ENCODE measurements at regions not wholly inside any gene's neighbourhood (a gene's known extent, or its start where the extent isn't known, plus 50 kb on each side); places are given as distances from the start of the nearest gene placed in this dataset.

GRCh38 chr16:47877166-47877565, 278.6 kb downstream of the ABCC12 start:
- Histone ChIP-seq H3K4me1 (ENCODE audit: insufficient read depth, low read length) (no peaks in the 10 kb centered on the region), H3K27me3 (ENCODE audit: control insufficient read depth in 1 of 2, insufficient read depth in 2 of 2, low read length in 2 of 2) (no peaks in the 10 kb centered on the region), H2AFZ (ENCODE audit: low read length) (no peak overlapping the region), H3K79me2 (ENCODE audit: insufficient read depth, low read length) (no peaks in the 10 kb centered on the region), H4K20me1 (ENCODE audit: insufficient read depth, low read length) (no peaks in the 10 kb centered on the region), H3K9ac (ENCODE audit: insufficient read depth, low read depth, low read length) (no peak overlapping the region), H3K36me3 (replicated peaks in 1 of 2; ENCODE audit: control insufficient read depth in 1 of 2, insufficient read depth in 2 of 2, low read length in 2 of 2) (no peaks in the 10 kb centered on the region), H3K9me3 (ENCODE audit: low read length) (no peaks in the 10 kb centered on the region), H3K4me2 (ENCODE audit: low read depth, low read length) (no peak overlapping the region), H3K27ac (ENCODE audit: extremely low read length, insufficient read depth, low read length) (no peak overlapping the region), H3K4me3 (replicated peaks in 1 of 3; ENCODE audit: insufficient read depth in 1 of 3, low read depth in 2 of 3, low read length in 3 of 3) (no peak overlapping the region)
- no peak for TF ChIP-seq ZFP90 (CRISPR knock-in tag; IDR thresholded peaks at IDR 0.05; ENCODE audit: borderline replicate concordance)
- TF ChIP-seq ZNF547 (CRISPR knock-in tag; IDR thresholded peaks at IDR 0.05): no peak
- no peak for TF ChIP-seq TEAD3 (CRISPR knock-in tag; optimal IDR thresholded peaks at IDR 0.05; ENCODE audit: borderline replicate concordance)
- TF ChIP-seq, protein P1, sequence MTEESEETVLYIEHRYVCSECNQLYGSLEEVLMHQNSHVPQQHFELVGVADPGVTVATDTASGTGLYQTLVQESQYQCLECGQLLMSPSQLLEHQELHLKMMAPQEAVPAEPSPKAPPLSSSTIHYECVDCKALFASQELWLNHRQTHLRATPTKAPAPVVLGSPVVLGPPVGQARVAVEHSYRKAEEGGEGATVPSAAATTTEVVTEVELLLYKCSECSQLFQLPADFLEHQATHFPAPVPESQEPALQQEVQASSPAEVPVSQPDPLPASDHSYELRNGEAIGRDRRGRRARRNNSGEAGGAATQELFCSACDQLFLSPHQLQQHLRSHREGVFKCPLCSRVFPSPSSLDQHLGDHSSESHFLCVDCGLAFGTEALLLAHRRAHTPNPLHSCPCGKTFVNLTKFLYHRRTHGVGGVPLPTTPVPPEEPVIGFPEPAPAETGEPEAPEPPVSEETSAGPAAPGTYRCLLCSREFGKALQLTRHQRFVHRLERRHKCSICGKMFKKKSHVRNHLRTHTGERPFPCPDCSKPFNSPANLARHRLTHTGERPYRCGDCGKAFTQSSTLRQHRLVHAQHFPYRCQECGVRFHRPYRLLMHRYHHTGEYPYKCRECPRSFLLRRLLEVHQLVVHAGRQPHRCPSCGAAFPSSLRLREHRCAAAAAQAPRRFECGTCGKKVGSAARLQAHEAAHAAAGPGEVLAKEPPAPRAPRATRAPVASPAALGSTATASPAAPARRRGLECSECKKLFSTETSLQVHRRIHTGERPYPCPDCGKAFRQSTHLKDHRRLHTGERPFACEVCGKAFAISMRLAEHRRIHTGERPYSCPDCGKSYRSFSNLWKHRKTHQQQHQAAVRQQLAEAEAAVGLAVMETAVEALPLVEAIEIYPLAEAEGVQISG (CRISPR knock-in tag; IDR thresholded peaks at IDR 0.05): no peak
- TF ChIP-seq, protein P2, sequence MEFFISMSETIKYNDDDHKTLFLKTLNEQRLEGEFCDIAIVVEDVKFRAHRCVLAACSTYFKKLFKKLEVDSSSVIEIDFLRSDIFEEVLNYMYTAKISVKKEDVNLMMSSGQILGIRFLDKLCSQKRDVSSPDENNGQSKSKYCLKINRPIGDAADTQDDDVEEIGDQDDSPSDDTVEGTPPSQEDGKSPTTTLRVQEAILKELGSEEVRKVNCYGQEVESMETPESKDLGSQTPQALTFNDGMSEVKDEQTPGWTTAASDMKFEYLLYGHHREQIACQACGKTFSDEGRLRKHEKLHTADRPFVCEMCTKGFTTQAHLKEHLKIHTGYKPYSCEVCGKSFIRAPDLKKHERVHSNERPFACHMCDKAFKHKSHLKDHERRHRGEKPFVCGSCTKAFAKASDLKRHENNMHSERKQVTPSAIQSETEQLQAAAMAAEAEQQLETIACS (CRISPR knock-in tag; IDR thresholded peaks at IDR 0.05): no peak
- no peak for TF ChIP-seq HMGXB4 (CRISPR knock-in tag; IDR thresholded peaks at IDR 0.05; ENCODE audit: borderline replicate concordance in 1 of 2, low read depth in 1 of 2)
- no peak for TF ChIP-seq ATM (IDR thresholded peaks at IDR 0.05; ENCODE audit: borderline replicate concordance)
- TF ChIP-seq ZNF841 (CRISPR knock-in tag; IDR thresholded peaks at IDR 0.05; ENCODE audit: borderline replicate concordance): no peak
- no peak for TF ChIP-seq STAT6 (CRISPR knock-in tag; IDR thresholded peaks at IDR 0.05; ENCODE audit: borderline replicate concordance)
- no peak for TF ChIP-seq FOXP1 (IDR thresholded peaks at IDR 0.05)
- TF ChIP-seq FOXP1 (CRISPR knock-in tag; IDR thresholded peaks at IDR 0.05): no peak
- TF ChIP-seq SMAD3 (CRISPR knock-in tag; IDR thresholded peaks at IDR 0.05): no peak
- TF ChIP-seq RBM39 (IDR thresholded peaks at IDR 0.05; ENCODE audit: low read depth, low read length, poor library complexity, severe bottlenecking): no peak
- TF ChIP-seq ZNF776 (CRISPR knock-in tag; IDR thresholded peaks at IDR 0.05): no peak
- in situ Hi-C loops (cut with HindIII; ENCODE audit: extremely low pct_ligation_motif_present, low pct_unique_long_range_greater_than_20kb) (no loop called here), intact Hi-C loops (cut with micrococcal nuclease; ENCODE audit: unreplicated experiment) (no loop called here)
- DNase-seq (ENCODE audit: low spot score): no peak
- FAIRE-seq: no peak
- POLR2A ChIA-PET: no interaction called here
- no TSS peak for BruUV-seq (replicated peaks)
- CTCF ChIA-PET (ENCODE audit: low intra/inter-chr PET ratio, low total read pairs): no interaction called here
- no peak for ATAC-seq
- 0% methylated on average over 3 of the region's 3 CpGs for WGBS (ENCODE audit: low lambda C conversion rate)
